Heart right ventricle (tissue), 16 donors: ENCODE measurements at regions not wholly inside any gene's neighbourhood (a gene's known extent, or its start where the extent isn't known, plus 50 kb on each side); places are given as distances from the start of the nearest gene placed in this dataset.

ENCODE experiments used
- ATAC-seq, 8 donors: fragments of 200-7000 bp; cut with Tn5 transposase; one replicate each; pipeline ENCODE4 v1.9.1; 2020; ENCODE audit warnings: mild to moderate bottlenecking in 8 of 8, moderate library complexity in 8 of 8, moderate number of reproducible peaks in 1 of 8
- DNase-seq, 2 donors: peaks; one replicate each; pipeline ENCODE4 v3.0.0-alpha.2; 2020
- H3K27ac ChIP-seq, 10 donors: fragments of 200-600 bp; sonication (generic) in 2 of 10; one replicate each; pipeline versions ENCODE4 v1.5.0 to v1.8.0; 2020 to 2022; ENCODE audit warnings: mild to moderate bottlenecking in 3 of 10
- H3K27me3 ChIP-seq, 7 donors: fragments of 200-600 bp; one replicate each; pipeline ENCODE4 v1.8.0; 2021 to 2022; ENCODE audit warnings: mild to moderate bottlenecking in 2 of 7
- H3K36me3 ChIP-seq, 9 donors: fragments of 200-600 bp; sonication (generic) in 1 of 9; one replicate each; pipeline versions ENCODE4 v1.5.0 to v1.8.0; 2020 to 2022; ENCODE audit warnings: mild to moderate bottlenecking in 2 of 9
- H3K4me1 ChIP-seq, 9 donors: fragments of 200-600 bp; sonication (generic) in 1 of 9; one replicate each; pipeline versions ENCODE4 v1.5.0 to v1.8.0; 2020 to 2022; ENCODE audit warnings: mild to moderate bottlenecking in 4 of 9
- H3K4me3 ChIP-seq, 10 donors: fragments of 200-600 bp; sonication (generic) in 2 of 10; one replicate each; pipeline versions ENCODE4 v1.5.0 to v1.8.0; 2020 to 2022; ENCODE audit warnings: mild to moderate bottlenecking in 7 of 10, moderate library complexity in 2 of 10
- H3K9me3 ChIP-seq, 11 donors: fragments of 200-600 bp in 10 of 11; sonication (generic) in 2 of 11; one replicate each; pipeline versions ENCODE4 v1.5.0 to v1.8.0; 2013 to 2022; ENCODE audit warnings: mild to moderate bottlenecking in 2 of 11, control low read depth in 1 of 11, moderate library complexity in 1 of 11
- CTCF ChIP-seq, 9 donors: fragments of 200-600 bp; sonication (generic) in 2 of 9; IDR thresholded peaks; one replicate each; pipeline versions ENCODE4 v1.5.0 to v1.8.0; 2021 to 2022; ENCODE audit warnings: antibody characterized with exemption in 9 of 9, mild to moderate bottlenecking in 5 of 9, moderate library complexity in 1 of 9
- WGBS, 2 donors: extraction: QIAGEN DNeasy Blood & Tissue Kit; methylation state at CpG; one replicate each; pipeline ENCODE4 v1.1.7; 2013; ENCODE audit warnings: inconsistent platforms in 1 of 2; 5-methylcytosine and 5-hydroxymethylcytosine counted together
- intact Hi-C, 10 donors: fragments of 100-400 bp; cut with DNase I; formaldehyde crosslinking; loops; one replicate each; pipeline versions ENCODE4 v1.11.1 to v1.14.2; 2022
- donor health status: Arrhythmogenic right ventricular cardiomyopathy.
- donor health status: ischemic (EF 13 %, LVEDD 7.1; RV severe dilation, severe dysfunction).
- donor health status: healthy with polysubstance abuse.
- donor health status: DM: no; HTN: yes; CAD: no.
- donor health status: DM: no; HTN: no; CAD: no.
- donor health status: ischemic (EF 25% LVEDD 6.9; RV normal size, moderate dysfunction).
- donor health status: ischemic (EF 25% LVEDD 5.7; RV mildly dilated, moderate dysfunction).
- donor health status: healthy.
- donor health status: DM: yes; HTN: yes; CAD: no.
- donor health status: Ischemic cardiomyopathy.
- donor health status: ischemic (EF 35%, LVEDD 5.7; RV mildly dilated, moderate dysfunction).
- donor health status: nonischemic (EF 11% LVEDD 7.7; RV severe dilation, severe dysfunction).
- donor health status: DM: yes; HTN: yes; CAD: no.
- donor health status: PGD.
- donor health status: ischemic (EF 29% LVEDD 5.4; RV normal size, mild dysfunction).
- donor health status: nonischemic (EF 23%, LVEDD 6.1; RV moderate dilation, normal function).

- intact Hi-C loops = loop anchor here in 1 of 10 donors (10.0 kb wide), 1 partner anchor 158 kb away; no protein-coding TSS in a partner anchor
- H3K4me3 ChIP-seq = no peak overlapping the region
- peak in 7 of 8 donors; percentile 53 to 93 (median 71) for ATAC-seq
Measured at GRCh38 chr17:72422505-72423285, 301.9 kb downstream of the SOX9 start.

GRCh38 chr17:72423286-72423589 lies 302.4 kb downstream of the SOX9 start:
- no peak overlapping the region for H3K27ac ChIP-seq
- peaks cover 0 to 10% (median 4%) of the 10 kb centered on the region in 11 donors for H3K9me3 ChIP-seq
- H3K27me3 ChIP-seq = no peaks in the 10 kb centered on the region
- H3K4me1 ChIP-seq = peaks cover 0 to 28% (median 0%) of the 10 kb centered on the region in 9 donors
- DNase-seq (no peak), ATAC-seq (no peak)
- 80 to 88% methylated on average over 5 of the region's 5 CpGs for whole genome bisulfite sequencing, 2 donors
- no peaks in the 10 kb centered on the region for H3K36me3 ChIP-seq
- intact Hi-C loops = loop anchor here in 1 of 10 donors (10.0 kb wide), 1 partner anchor 158 kb away; no protein-coding TSS in a partner anchor
- no peak for TF ChIP-seq CTCF (IDR thresholded peaks at IDR 0.05)
- no peak overlapping the region for H3K4me3 ChIP-seq

More at GRCh38 chr17:72422505-72423285, 301.9 kb downstream of the SOX9 start:
- Histone ChIP-seq H3K9me3 (peaks cover 0 to 15% (median 8%) of the 10 kb centered on the region in 11 donors), H3K4me1 (peaks cover 0 to 28% (median 0%) of the 10 kb centered on the region in 9 donors), H3K36me3 (no peaks in the 10 kb centered on the region), H3K27me3 (no peaks in the 10 kb centered on the region), H3K27ac (no peak overlapping the region)
- no peak for TF ChIP-seq CTCF (IDR thresholded peaks at IDR 0.05)
- peak; percentile 36 to 40 for DNase-seq
- WGBS, 2 donors = 51 to 53% methylated on average over 21 of the region's 21 CpGs

- intact Hi-C loops = loop anchor here in 1 of 10 donors (10.0 kb wide), 1 partner anchor 159 kb away; no protein-coding TSS in a partner anchor
- DNase-seq = no peak
Measured at GRCh38 chr17:72423718-72424117, 302.9 kb downstream of the SOX9 start.

More at GRCh38 chr17:72423718-72424117, 302.9 kb downstream of the SOX9 start:
- WGBS, 2 donors = 80 to 86% methylated on average over 14 of the region's 14 CpGs
- ATAC-seq = no peak
- TF ChIP-seq CTCF (IDR thresholded peaks at IDR 0.05) = no peak
- H3K27me3 ChIP-seq = no peaks in the 10 kb centered on the region
- peaks cover 0 to 5% (median 0%) of the 10 kb centered on the region in 11 donors for H3K9me3 ChIP-seq
- H3K4me3 ChIP-seq = no peak overlapping the region
- H3K36me3 ChIP-seq = no peaks in the 10 kb centered on the region
- H3K27ac ChIP-seq = no peak overlapping the region
- peaks cover 0 to 28% (median 0%) of the 10 kb centered on the region in 9 donors for H3K4me1 ChIP-seq
